ENCODE measurements at regions not wholly inside any gene's neighbourhood (a gene's known extent, or its start where the extent isn't known, plus 50 kb on each side); places are given as distances from the start of the nearest gene placed in this dataset.

GRCh38 chr2:5343785-5344335 lies 348.3 kb upstream of the SOX11 start:
- no peak for DNase-seq (ENCODE audit: low read depth)

GRCh38 chr2:5352286-5352685 lies 339.9 kb upstream of the SOX11 start:
- DNase-seq (ENCODE audit: low read depth): no peak

GRCh38 chr2:5353565-5353964 lies 338.6 kb upstream of the SOX11 start:
- DNase-seq (ENCODE audit: low read depth): no peak

GRCh38 chr2:5359397-5359796 lies 332.8 kb upstream of the SOX11 start:
- no peak for DNase-seq (ENCODE audit: low read depth)

GRCh38 chr2:5360081-5360480 lies 332.1 kb upstream of the SOX11 start:
- no peak for DNase-seq (ENCODE audit: low read depth)

- no peak for DNase-seq (ENCODE audit: low read depth)
These were observed 327.8 kb upstream of the SOX11 start for GRCh38 chr2:5364361-5364760.

- no peak for DNase-seq (ENCODE audit: low read depth)
These were observed 326.2 kb upstream of the SOX11 start for GRCh38 chr2:5365871-5366461.

- DNase-seq (ENCODE audit: low read depth): no peak
These were observed 324.9 kb upstream of the SOX11 start for GRCh38 chr2:5367321-5367720.

GRCh38 chr2:5368263-5368662 lies 323.9 kb upstream of the SOX11 start:
- no peak for DNase-seq (ENCODE audit: low read depth)

- no peak for DNase-seq (ENCODE audit: low read depth)
These were observed 322.7 kb upstream of the SOX11 start for GRCh38 chr2:5369510-5369909.

GRCh38 chr2:5370158-5370557 lies 322.0 kb upstream of the SOX11 start:
- no peak for DNase-seq (ENCODE audit: low read depth)

GRCh38 chr2:5372141-5372540 lies 320.0 kb upstream of the SOX11 start:
- no peak for DNase-seq (ENCODE audit: low read depth)

- DNase-seq (ENCODE audit: low read depth): no peak
These were observed 319.0 kb upstream of the SOX11 start for GRCh38 chr2:5373200-5373599.

GRCh38 chr2:5374762-5375161 lies 317.4 kb upstream of the SOX11 start:
- no peak for DNase-seq (ENCODE audit: low read depth)

GRCh38 chr2:5377323-5377722 lies 314.9 kb upstream of the SOX11 start:
- DNase-seq (ENCODE audit: low read depth): no peak

GRCh38 chr2:5379811-5380210 lies 312.4 kb upstream of the SOX11 start:
- no peak for DNase-seq (ENCODE audit: low read depth)

GRCh38 chr2:5385596-5385995 lies 306.6 kb upstream of the SOX11 start:
- DNase-seq (ENCODE audit: low read depth): no peak

GRCh38 chr2:5387406-5387805 lies 304.8 kb upstream of the SOX11 start:
- no peak for DNase-seq (ENCODE audit: low read depth)

GRCh38 chr2:5389740-5390139 lies 302.4 kb upstream of the SOX11 start:
- no peak for DNase-seq (ENCODE audit: low read depth)

- DNase-seq (ENCODE audit: low read depth): no peak
These were observed 300.8 kb upstream of the SOX11 start for GRCh38 chr2:5391362-5391761.

GRCh38 chr2:5392658-5393057 lies 299.5 kb upstream of the SOX11 start:
- DNase-seq (ENCODE audit: low read depth): no peak

GRCh38 chr2:5393474-5393873 lies 298.7 kb upstream of the SOX11 start:
- no peak for DNase-seq (ENCODE audit: low read depth)

- DNase-seq (ENCODE audit: low read depth): no peak
These were observed 298.0 kb upstream of the SOX11 start for GRCh38 chr2:5394223-5394622.

GRCh38 chr2:5401115-5401657 lies 291.0 kb upstream of the SOX11 start:
- DNase-seq (ENCODE audit: low read depth): no peak
